ENCODE measurements at regions not wholly inside any gene's neighbourhood (a gene's known extent, or its start where the extent isn't known, plus 50 kb on each side); places are given as distances from the start of the nearest gene placed in this dataset.

DNA sequence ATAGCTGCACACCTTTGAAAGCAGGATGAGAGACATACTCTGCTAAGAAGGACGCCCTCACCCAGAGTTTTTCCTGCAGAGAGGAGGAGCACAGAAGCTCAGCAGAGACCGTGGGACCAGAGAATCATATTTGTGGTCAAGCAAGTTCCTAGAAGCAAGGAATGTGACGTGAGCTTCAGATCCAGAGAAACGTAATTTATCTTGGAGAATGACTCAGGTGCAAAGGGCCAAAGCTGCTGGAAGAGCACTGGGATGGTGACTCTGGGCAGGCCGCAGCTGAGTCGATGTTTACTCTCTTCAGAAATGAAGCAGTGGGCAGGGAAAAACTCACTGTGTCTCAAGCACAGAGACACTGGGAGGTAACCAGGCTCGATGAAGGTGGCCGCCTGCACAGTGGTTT lies 50.1 kb upstream of the IGFBP2 start:
- Histone ChIP-seq H3K9me3 (ENCODE audit: insufficient read depth, low read depth) (no peaks in the 10 kb centered on the region), H3K36me3 (ENCODE audit: low read depth) (no peaks in the 10 kb centered on the region), H2AFZ (no peak overlapping the region), H3K9me2 (ENCODE audit: insufficient read depth) (no peaks in the 10 kb centered on the region), H3K4me3 (no peak overlapping the region), H3K4me1 (replicated peaks; ENCODE audit: insufficient read depth) (peaks cover 23% of the 10 kb centered on the region), H3F3A (ENCODE audit: insufficient read depth, low read depth) (peaks cover 3% of the 10 kb centered on the region; the same call in 1 of the 2 replicates), H4K20me1 (ENCODE audit: insufficient read depth) (no peaks in the 10 kb centered on the region), H3K79me2 (ENCODE audit: low read depth) (no peaks in the 10 kb centered on the region), H3K4me2 (peak overlapping the region; percentile 20), H3K27me3 (ENCODE audit: insufficient read depth, low read depth) (no peaks in the 10 kb centered on the region), H3K27ac (peak overlapping the region; percentile 26; the same call in 1 of the 2 replicates)
- no TSS peak for BruUV-seq (replicated peaks)
- ChIA-PET POLR2A (ENCODE audit: unreplicated experiment) (interaction anchor here (0.6 to 0.7 kb wide), 3 partner anchors 21 to 381 kb away, joined by 3 to 4 read pairs (median 3); no protein-coding TSS in a partner anchor), CTCF (interaction anchor here (0.5 to 1.0 kb wide), 2 partner anchors 52 to 82 kb away, joined by 3 to 5 read pairs; no protein-coding TSS in a partner anchor)
- TF ChIP-seq CTCF (conservative IDR thresholded peaks at IDR 0.05): no peak
- TF ChIP-seq EZH2 (IDR thresholded peaks at IDR 0.05; ENCODE audit: low read depth): no peak
- intact Hi-C loops (cut with micrococcal nuclease; ENCODE audit: unreplicated experiment): loop anchor here (2.0 to 5.0 kb wide), 2 partner anchors 44 to 84 kb away; no protein-coding TSS in a partner anchor
- DNase-seq: peak; percentile 52 to 92
